ENCODE measurements at regions not wholly inside any gene's neighbourhood (a gene's known extent, or its start where the extent isn't known, plus 50 kb on each side); places are given as distances from the start of the nearest gene placed in this dataset.

- TF ChIP-seq CTCF (IDR thresholded peaks at IDR 0.05), result no peak
- Mint-ChIP-seq H3K9me3 (no peaks in the 10 kb centered on the region), H3K4me3 (no peak overlapping the region), H3K27me3 (peaks cover 57% of the 10 kb centered on the region), H3K36me3 (ENCODE audit: low read depth) (no peaks in the 10 kb centered on the region), H3K27ac (no peak overlapping the region), H3K4me1 (ENCODE audit: low read depth) (no peaks in the 10 kb centered on the region)
- no peaks in the 10 kb centered on the region for H3K4me1 ChIP-seq (ENCODE audit: insufficient read depth, low read length)
- H3K36me3 ChIP-seq (ENCODE audit: insufficient read depth, low read length), result no peaks in the 10 kb centered on the region
- POLR2A ChIA-PET, result no interaction called here
- ATAC-seq (ENCODE audit: poor library complexity) (no peak), DNase-seq (no peak)
- H3K9me3 ChIP-seq (ENCODE audit: control insufficient read depth in 1 of 2, insufficient read depth in 1 of 2, low read length in 2 of 2), result no peaks in the 10 kb centered on the region
- H3K27ac ChIP-seq (ENCODE audit: low read depth in 1 of 2, low read length in 2 of 2), result no peak overlapping the region
- intact Hi-C loops (cut with DNase I, micrococcal nuclease), result no loop called here
- CTCF ChIA-PET, result no interaction called here
- peaks cover 4 to 7% of the 10 kb centered on the region in 2 experiments for H3K27me3 ChIP-seq (ENCODE audit: control insufficient read depth in 1 of 2, insufficient read depth in 2 of 2, low read length in 2 of 2)
- H3K4me3 ChIP-seq (ENCODE audit: low read length), result no peak overlapping the region
Observed at GRCh38 chr7:97798046-97799019, 66.4 kb downstream of the TAC1 start.

GRCh38 chr7:97801108-97801507 is 69.2 kb downstream of the TAC1 start:
- ChIA-PET CTCF (no interaction called here), POLR2A (no interaction called here)
- intact Hi-C loops (cut with DNase I, micrococcal nuclease), result no loop called here
- H3K36me3 Mint-ChIP-seq (ENCODE audit: low read depth), result no peaks in the 10 kb centered on the region
- H3K36me3 ChIP-seq (ENCODE audit: insufficient read depth, low read length), result no peaks in the 10 kb centered on the region
- no peak overlapping the region for H3K4me3 Mint-ChIP-seq
- H3K27ac Mint-ChIP-seq, result no peak overlapping the region
- H3K4me1 Mint-ChIP-seq (ENCODE audit: low read depth), result no peaks in the 10 kb centered on the region
- peaks cover 54% of the 10 kb centered on the region for H3K27me3 Mint-ChIP-seq
- no peak overlapping the region for H3K27ac ChIP-seq (ENCODE audit: low read depth in 1 of 2, low read length in 2 of 2)
- DNase-seq (no peak), ATAC-seq (ENCODE audit: poor library complexity) (no peak)
- H3K9me3 ChIP-seq (ENCODE audit: control insufficient read depth in 1 of 2, insufficient read depth in 1 of 2, low read length in 2 of 2), result peaks cover 0 to under 1% of the 10 kb centered on the region in 2 experiments
- no peaks in the 10 kb centered on the region for H3K9me3 Mint-ChIP-seq
- peaks cover 3 to 7% of the 10 kb centered on the region in 2 experiments for H3K27me3 ChIP-seq (ENCODE audit: control insufficient read depth in 1 of 2, insufficient read depth in 2 of 2, low read length in 2 of 2)
- H3K4me1 ChIP-seq (ENCODE audit: insufficient read depth, low read length), result no peaks in the 10 kb centered on the region
- no peak for TF ChIP-seq CTCF (IDR thresholded peaks at IDR 0.05)
- H3K4me3 ChIP-seq (ENCODE audit: low read length), result no peak overlapping the region
